OCI-LY1 (cell line): ENCODE measurements at regions not wholly inside any gene's neighbourhood (a gene's known extent, or its start where the extent isn't known, plus 50 kb on each side); places are given as distances from the start of the nearest gene placed in this dataset.

Experiments used
- CTCF ChIP-seq: fragments of 200-600 bp; sonication (generic), shearing (Covaris generic); IDR thresholded peaks from 2 replicates; pipeline ENCODE4 v1.5.1; 2017; ENCODE audit warnings: mild to moderate bottlenecking, antibody characterized with exemption, low read length, moderate library complexity, mixed read lengths
- EZH2 ChIP-seq: fragments of 200-600 bp; sonication (generic), shearing (Covaris generic); IDR thresholded peaks from 2 replicates; pipeline ENCODE4 v1.8.0; 2017; ENCODE audit warnings: borderline replicate concordance, mixed run types, mild to moderate bottlenecking, antibody characterized with exemption, low read length, moderate library complexity, mixed read lengths

DNA sequence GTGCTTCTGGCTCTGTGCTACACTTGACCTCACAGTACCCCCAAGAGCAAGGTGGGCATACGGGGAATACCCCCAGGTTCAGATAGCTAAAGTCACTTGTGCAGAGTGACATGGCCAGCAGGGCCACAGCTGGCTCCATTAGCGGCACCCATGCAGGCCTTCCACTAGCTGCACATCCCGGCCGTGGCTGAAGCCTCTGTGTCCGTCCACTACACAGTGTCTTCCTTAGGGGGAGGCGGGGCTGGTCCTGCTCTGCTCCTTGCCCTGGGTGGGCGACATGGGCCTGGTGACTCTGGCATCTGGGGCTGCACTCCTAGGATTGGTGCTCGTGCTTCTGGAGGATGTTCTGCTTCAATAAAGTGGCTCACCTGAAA is 169.1 kb upstream of the IQSEC1 start:
- no peak for TF ChIP-seq CTCF
- no peak for TF ChIP-seq EZH2
